Skeletal muscle satellite cell (primary cell): ENCODE measurements at regions not wholly inside any gene's neighbourhood (a gene's known extent, or its start where the extent isn't known, plus 50 kb on each side); places are given as distances from the start of the nearest gene placed in this dataset.

ENCODE experiments used
- H3K27me3 ChIP-seq: 2 replicates; pipeline ENCODE4 v1.7.0; 2013; ENCODE audit warnings: low read length; ENCODE audit not compliant: control insufficient read depth, insufficient read depth
- H3K36me3 ChIP-seq: 2 replicates; pipeline ENCODE4 v1.7.0; 2013; ENCODE audit warnings: mild to moderate bottlenecking, control low read depth, low read length; ENCODE audit not compliant: insufficient read depth
- H3K4me1 ChIP-seq: 2 replicates; pipeline ENCODE4 v1.7.0; 2013; ENCODE audit warnings: low read length; ENCODE audit not compliant: control insufficient read depth, insufficient read depth
- H3K4me2 ChIP-seq: 2 replicates; pipeline ENCODE4 v1.7.0; 2013; ENCODE audit warnings: mild to moderate bottlenecking, low read length
- H3K4me3 ChIP-seq: 2 replicates; pipeline ENCODE4 v1.7.0; 2013; ENCODE audit warnings: low read length
- H3K9ac ChIP-seq: 2 replicates; pipeline ENCODE4 v1.7.0; 2013; ENCODE audit warnings: mild to moderate bottlenecking, low read depth, low read length, moderate library complexity
- H3K9me3 ChIP-seq: replicated peaks from 2 replicates; pipeline ENCODE4 v1.7.0; 2013; ENCODE audit warnings: mild to moderate bottlenecking, control low read depth, low read length

GRCh38 chr2:15751477-15751876 lies 159.8 kb downstream of the DDX1 start:
- H3K4me2 ChIP-seq = no peak overlapping the region
- no peak overlapping the region for H3K4me3 ChIP-seq
- H3K4me1 ChIP-seq = no peaks in the 10 kb centered on the region
- no peaks in the 10 kb centered on the region for H3K27me3 ChIP-seq
- no peaks in the 10 kb centered on the region for H3K36me3 ChIP-seq
- H3K9me3 ChIP-seq = no peaks in the 10 kb centered on the region
- H3K9ac ChIP-seq = no peak overlapping the region

DNA sequence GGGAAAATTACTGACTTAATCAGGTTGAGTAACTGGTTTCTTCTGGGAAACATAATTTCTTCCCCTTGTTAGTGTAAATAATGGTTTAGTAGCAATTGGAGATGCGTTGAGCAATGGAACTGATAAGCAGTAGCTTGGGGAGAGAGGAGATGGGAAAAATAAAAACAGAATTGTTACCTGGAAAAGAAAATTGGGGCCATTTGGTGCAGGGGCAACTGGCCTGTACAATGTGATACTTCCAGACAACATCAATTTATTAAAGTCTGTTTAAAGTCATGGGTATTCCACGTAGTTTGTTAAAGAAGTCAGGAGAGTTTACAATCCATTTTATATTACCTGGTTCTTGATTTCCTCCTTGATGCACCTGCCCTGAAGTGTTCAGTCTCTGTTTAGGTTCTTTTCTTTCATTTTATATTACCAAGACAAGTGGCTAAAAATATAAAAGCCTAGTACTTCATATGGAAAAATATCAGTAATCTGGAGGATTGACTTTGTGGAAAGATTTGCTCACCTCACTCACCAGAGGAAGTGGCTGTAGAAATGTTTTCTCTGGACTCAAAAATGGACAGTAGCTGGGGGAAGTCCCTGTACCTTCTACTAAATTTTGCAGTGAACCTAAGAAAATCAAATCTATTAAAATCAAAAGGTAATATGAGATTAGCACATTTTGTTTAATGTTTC lies 161.0 kb downstream of the DDX1 start:
- Histone ChIP-seq H3K27me3 (no peaks in the 10 kb centered on the region), H3K4me3 (no peak overlapping the region), H3K36me3 (no peaks in the 10 kb centered on the region), H3K9me3 (no peaks in the 10 kb centered on the region), H3K4me1 (no peaks in the 10 kb centered on the region), H3K4me2 (no peak overlapping the region), H3K9ac (no peak overlapping the region)

DNA sequence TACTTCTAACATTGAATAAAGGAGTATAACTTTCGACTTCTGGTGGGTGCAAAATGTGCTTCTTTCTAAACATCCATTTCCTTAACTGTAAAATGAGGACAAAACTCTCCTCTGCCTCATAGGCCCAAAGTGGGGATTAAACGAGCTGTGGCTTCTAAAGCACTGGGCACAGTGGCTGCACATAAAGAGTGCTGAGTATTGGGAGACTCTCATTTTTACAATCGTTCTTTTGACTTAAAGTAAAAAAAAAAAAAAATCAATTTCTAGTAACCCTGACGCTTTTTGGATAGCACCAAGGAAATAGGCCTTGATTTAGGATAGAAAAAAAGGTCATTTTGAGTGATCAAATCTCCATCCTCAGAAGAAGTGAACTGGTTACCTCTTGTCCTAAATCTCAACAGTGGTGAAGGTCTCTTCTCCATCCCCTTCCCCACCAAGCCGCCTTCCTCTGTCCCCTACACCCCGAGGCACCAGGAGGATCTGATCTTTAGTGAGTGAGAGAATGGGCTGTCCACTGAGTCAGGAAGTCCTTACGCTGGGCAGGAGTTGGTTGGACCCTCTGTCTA lies 161.6 kb downstream of the DDX1 start:
- H3K4me2 ChIP-seq = no peak overlapping the region

DNA sequence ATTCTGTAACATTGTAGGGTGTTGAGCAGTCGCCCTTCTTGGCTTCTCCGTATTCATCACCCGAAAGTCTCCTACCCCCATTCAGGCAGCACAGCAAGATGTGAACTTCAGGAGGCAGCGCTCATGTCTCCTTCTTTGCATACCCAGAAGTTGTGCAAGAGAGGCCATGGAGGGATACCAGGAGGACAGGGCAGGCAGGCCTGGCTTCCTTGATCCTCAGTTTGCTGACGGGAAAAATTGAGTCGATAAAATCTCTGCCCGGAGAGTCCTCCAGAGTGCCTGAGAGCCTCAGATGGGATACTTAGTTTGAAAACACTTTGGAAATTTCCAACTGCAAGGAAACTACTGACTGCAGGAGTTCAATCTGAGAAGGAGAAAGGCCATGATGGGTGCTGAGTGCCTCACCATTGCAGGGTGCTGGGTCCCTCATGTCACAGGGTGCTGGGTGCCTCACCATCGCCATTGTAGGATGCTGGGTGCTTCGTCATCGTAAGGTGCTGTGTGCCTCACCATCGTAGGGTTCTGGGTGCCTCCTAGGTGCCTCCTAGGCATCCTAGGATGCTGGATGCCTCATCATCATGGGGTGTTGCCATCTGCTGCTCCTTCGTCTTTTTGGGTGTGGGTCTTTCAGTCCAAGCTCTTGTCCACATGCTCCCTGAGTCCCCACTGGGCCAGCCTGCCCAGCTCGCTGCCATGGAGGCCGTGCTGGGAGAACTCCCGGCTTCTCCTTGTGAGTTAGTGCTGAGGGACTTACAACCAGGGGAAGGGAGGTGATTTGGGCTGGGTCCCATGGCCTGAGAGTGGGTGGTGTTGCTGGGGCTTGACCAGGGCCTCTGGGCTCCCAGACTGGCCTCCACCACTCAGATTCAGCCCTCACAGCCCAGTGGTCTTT lies 162.4 kb downstream of the DDX1 start:
- no peaks in the 10 kb centered on the region for H3K36me3 ChIP-seq
- no peak overlapping the region for H3K4me2 ChIP-seq
- peaks cover 4% of the 10 kb centered on the region for H3K9me3 ChIP-seq
- no peaks in the 10 kb centered on the region for H3K4me1 ChIP-seq
- no peaks in the 10 kb centered on the region for H3K27me3 ChIP-seq
- no peak overlapping the region for H3K4me3 ChIP-seq
- H3K9ac ChIP-seq = no peak overlapping the region

More for the DNA sequence above, 161.6 kb downstream of the DDX1 start:
- Histone ChIP-seq H3K36me3 (no peaks in the 10 kb centered on the region), H3K9me3 (no peaks in the 10 kb centered on the region), H3K9ac (no peak overlapping the region), H3K4me3 (no peak overlapping the region), H3K27me3 (no peaks in the 10 kb centered on the region), H3K4me1 (no peaks in the 10 kb centered on the region)

DNA sequence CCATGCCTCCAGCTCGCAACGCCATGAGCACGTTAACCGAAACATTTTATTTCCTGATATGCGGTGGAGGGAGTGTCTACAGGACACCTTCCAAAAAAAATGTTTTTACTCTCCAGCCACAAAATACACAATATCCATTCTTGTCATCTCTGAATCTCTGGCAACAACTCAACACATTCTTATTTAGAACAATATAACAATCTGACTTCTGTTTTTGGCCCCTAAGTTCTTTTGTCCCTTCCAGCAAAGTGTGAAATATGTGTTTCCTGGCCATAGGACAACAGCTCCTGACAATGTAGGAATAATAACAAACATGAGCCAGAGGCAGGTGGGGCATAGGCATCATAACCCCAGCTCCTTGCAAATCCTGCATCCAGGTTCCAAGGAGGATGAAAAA lies 163.0 kb downstream of the DDX1 start:
- no peak overlapping the region for H3K4me3 ChIP-seq
- H3K9me3 ChIP-seq = peaks cover 4% of the 10 kb centered on the region
- no peak overlapping the region for H3K4me2 ChIP-seq
- no peaks in the 10 kb centered on the region for H3K27me3 ChIP-seq
- no peak overlapping the region for H3K9ac ChIP-seq
- H3K36me3 ChIP-seq = no peaks in the 10 kb centered on the region
- no peaks in the 10 kb centered on the region for H3K4me1 ChIP-seq

DNA sequence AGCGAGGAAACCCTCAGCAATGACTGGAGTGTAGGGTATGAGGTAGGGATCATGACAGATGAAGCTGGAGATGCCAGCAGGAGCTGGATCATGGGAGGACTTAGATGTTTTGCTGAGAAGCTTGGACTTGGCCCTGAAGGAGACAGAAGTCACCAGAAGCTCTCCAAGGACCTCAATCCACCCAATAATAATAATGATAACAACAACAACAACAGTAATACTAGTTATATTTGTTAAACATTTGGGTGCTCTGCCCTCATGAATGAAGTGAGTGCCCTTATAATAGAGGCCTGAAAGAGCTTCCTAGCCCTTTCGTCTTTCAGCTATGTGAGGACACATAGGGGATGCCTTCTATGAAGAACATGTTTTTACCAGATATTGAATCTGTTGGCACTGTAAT lies 163.9 kb downstream of the DDX1 start:
- Histone ChIP-seq H3K36me3 (no peaks in the 10 kb centered on the region), H3K4me2 (no peak overlapping the region), H3K9ac (no peak overlapping the region), H3K4me1 (no peaks in the 10 kb centered on the region), H3K9me3 (peaks cover 4% of the 10 kb centered on the region), H3K27me3 (no peaks in the 10 kb centered on the region), H3K4me3 (no peak overlapping the region)

GRCh38 chr2:15756011-15756550 lies 164.4 kb downstream of the DDX1 start:
- H3K9ac ChIP-seq = no peak overlapping the region
- no peak overlapping the region for H3K4me2 ChIP-seq
- peaks cover 4% of the 10 kb centered on the region for H3K9me3 ChIP-seq
- no peaks in the 10 kb centered on the region for H3K4me1 ChIP-seq
- H3K36me3 ChIP-seq = no peaks in the 10 kb centered on the region
- no peaks in the 10 kb centered on the region for H3K27me3 ChIP-seq
- no peak overlapping the region for H3K4me3 ChIP-seq

DNA sequence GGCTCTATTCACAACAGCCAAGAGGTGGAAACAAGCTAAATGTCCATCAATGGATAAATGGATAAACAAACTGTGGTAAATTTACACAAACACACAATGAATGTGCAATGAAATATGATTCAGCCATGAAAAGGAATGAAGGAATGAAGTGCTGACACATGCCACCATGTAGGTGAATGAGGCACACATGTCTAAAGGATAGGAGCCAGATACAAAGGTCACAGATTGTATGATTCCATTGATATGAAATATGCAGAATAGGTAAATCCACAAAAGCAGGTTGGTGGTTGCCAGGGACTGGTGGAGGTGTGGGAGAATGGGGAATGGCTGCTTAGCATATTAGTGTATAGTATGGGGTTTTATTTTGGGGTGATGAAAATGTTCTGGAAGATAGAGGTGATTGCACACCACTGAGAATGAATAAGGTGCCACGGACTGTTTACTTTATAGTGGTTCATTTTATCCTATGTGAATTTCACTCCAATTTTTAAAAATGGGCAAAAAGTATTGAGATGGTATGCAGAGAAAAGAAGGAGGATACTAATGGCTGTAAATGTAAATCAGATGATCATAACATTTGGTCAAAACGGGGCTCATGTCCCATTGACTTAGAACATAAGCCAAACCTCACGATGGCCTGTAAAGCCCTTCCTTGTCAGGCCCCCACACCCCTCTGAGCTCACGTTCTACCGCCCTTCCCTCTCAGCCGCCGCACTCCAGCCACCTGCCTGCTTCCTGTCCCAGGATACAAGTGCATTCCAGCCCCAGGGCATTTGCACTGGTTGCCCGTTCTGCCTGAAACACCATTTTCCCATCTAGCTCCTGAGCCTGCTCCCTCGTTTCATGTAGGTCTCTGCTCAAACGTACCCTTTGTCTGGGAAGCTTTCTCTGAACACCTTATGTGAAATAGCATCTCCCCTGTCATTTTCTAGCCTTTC lies 165.5 kb downstream of the DDX1 start:
- Histone ChIP-seq H3K9ac (no peak overlapping the region), H3K4me2 (no peak overlapping the region), H3K27me3 (no peaks in the 10 kb centered on the region), H3K9me3 (peaks cover 4% of the 10 kb centered on the region), H3K36me3 (no peaks in the 10 kb centered on the region), H3K4me3 (no peak overlapping the region), H3K4me1 (no peaks in the 10 kb centered on the region)

DNA sequence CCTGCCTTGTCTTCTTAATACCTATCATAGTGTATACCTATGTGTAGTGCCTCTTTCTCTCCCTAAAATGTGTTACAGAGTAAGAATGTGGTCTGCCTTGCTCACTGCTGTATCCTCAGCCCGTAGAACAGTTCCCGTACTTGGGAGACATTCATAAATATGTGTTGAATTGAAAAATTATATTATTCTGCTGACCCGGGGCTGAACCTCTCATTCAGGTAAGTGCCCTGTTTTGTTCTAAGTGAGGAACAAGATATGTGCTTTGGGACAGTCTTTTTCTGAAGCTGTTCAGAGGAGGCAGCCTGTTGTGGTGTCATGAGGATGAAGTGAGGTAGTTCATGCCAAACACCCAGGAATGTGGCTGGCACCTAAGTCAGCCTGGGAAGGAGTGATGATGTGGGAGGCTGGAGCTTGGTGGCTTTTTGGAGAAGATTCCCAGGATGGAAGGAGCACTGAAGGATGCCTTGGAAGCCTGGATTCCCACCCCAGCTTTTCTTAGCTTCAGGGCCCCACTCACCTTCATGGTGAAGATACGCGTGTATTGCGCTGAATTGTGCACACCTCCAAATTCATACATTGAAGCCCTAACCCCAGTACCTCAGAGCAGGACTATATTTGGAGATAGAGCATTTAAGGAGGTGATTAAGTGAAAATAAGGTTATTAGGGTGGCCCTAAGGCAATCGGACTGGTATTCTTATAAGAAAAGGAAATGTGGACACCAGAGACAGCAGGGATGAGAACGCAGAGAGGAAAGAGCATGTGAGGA lies 166.3 kb downstream of the DDX1 start:
- H3K27me3 ChIP-seq = no peaks in the 10 kb centered on the region
- H3K9ac ChIP-seq = no peak overlapping the region
- no peak overlapping the region for H3K4me2 ChIP-seq
- H3K4me3 ChIP-seq = no peak overlapping the region
- peaks cover 4% of the 10 kb centered on the region for H3K9me3 ChIP-seq
- H3K4me1 ChIP-seq = no peaks in the 10 kb centered on the region
- no peaks in the 10 kb centered on the region for H3K36me3 ChIP-seq

DNA sequence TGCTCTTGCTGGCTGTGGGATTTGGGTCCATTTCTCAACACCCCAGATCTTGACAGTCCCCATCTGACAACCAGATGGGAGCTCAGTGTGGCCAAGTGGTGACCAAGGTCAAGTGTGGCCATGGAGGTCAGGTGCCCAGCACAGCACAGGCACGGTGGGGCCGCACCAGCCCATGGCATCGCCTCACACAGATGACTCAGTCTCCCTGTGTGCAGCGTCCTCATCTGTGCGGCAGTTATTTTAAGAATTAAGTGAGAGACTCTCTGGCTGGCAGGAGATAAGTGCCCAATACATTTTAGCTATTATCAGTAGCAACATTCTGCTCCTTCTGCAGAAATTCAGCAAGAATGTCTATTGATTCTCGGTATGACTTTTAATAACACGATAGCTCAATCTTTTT lies 167.2 kb downstream of the DDX1 start:
- Histone ChIP-seq H3K9me3 (peaks cover 4% of the 10 kb centered on the region), H3K4me1 (no peaks in the 10 kb centered on the region), H3K36me3 (no peaks in the 10 kb centered on the region), H3K4me3 (no peak overlapping the region), H3K9ac (no peak overlapping the region), H3K4me2 (no peak overlapping the region), H3K27me3 (no peaks in the 10 kb centered on the region)
